ENCODE measurements at regions not wholly inside any gene's neighbourhood (a gene's known extent, or its start where the extent isn't known, plus 50 kb on each side); places are given as distances from the start of the nearest gene placed in this dataset.

DNA sequence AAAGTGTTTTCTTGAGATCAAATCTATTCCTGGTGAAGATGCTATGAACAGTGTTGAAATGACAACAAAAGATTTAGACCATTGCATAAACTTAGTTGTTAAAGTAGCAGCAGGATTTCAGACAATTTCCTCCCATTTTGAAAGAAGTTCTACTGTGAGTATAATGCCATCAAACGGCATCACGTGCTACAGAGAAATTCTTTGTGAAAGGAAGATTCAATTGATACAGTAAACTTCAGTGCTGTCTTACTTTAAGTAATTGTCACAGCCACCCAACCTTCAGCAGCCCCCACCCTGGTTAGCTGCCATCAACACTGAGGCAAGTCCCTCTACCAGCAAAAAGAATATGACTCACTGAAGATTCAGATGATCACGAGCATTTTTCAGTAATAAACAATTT is 115.2 kb downstream of the TES start:
- ChIA-PET CTCF (no interaction called here), POLR2A (ENCODE audit: unreplicated experiment) (no interaction called here)
- Histone ChIP-seq H3K4me3 (ENCODE audit: low read length) (no peak overlapping the region), H3K9me2 (replicated peaks; ENCODE audit: low read length) (no peaks in the 10 kb centered on the region), H3K27me3 (ENCODE audit: low read length) (no peaks in the 10 kb centered on the region), H3K4me1 (ENCODE audit: insufficient read depth, low read length) (peaks cover 4% of the 10 kb centered on the region; the same call in 1 of the 2 replicates), H3F3A (ENCODE audit: low read length, unreplicated experiment) (no peaks in the 10 kb centered on the region), H3K79me2 (ENCODE audit: low read length) (no peaks in the 10 kb centered on the region), H4K20me1 (ENCODE audit: low read length) (no peaks in the 10 kb centered on the region), H3K36me3 (ENCODE audit: low read depth, low read length) (no peaks in the 10 kb centered on the region), H3K9ac (ENCODE audit: low read length) (no peak overlapping the region), H3K4me2 (ENCODE audit: low read length) (no peak overlapping the region), H2AFZ (ENCODE audit: low read length) (no peak overlapping the region), H3K9me3 (ENCODE audit: low read length) (no peaks in the 10 kb centered on the region), H3K27ac (ENCODE audit: low read length) (no peak overlapping the region)
- no TSS peak for BruUV-seq (replicated peaks)
- intact Hi-C loops (cut with micrococcal nuclease), result no loop called here
- ATAC-seq, result no peak
- no peak for DNase-seq
- TF ChIP-seq EZH2phosphoT487 (IDR thresholded peaks at IDR 0.05; ENCODE audit: borderline replicate concordance, low read length), result no peak
- TF ChIP-seq EZH2 (IDR thresholded peaks at IDR 0.05; ENCODE audit: low read length, unreplicated experiment), result no peak
- TF ChIP-seq CTCF (conservative IDR thresholded peaks at IDR 0.05; ENCODE audit: low read depth, low read length), result no peak

DNA sequence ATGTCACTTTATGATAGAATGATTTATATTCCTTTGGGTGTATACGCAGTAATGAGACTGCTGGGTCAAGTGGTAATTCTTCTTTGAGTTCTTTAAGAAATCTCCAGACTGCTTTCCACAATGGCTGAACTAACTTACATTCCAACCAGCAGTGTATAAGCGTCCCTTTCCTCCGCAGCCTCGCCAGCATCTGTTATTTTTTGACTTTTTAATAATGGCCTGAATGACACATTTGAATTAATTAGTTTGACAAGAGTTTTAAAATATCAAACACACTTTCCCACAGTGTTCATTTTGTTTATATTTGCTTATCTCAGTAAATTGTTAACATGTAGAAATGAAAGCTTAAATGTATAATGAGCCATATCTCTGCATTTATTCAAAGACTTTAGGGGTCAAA is 116.8 kb downstream of the TES start:
- Histone ChIP-seq H2AFZ (ENCODE audit: low read length) (no peak overlapping the region), H3K9ac (ENCODE audit: low read length) (no peak overlapping the region), H3K4me3 (ENCODE audit: low read length) (no peak overlapping the region), H3K9me3 (ENCODE audit: low read length) (no peaks in the 10 kb centered on the region), H3K27ac (ENCODE audit: low read length) (no peak overlapping the region), H4K20me1 (ENCODE audit: low read length) (no peaks in the 10 kb centered on the region), H3K4me2 (ENCODE audit: low read length) (no peak overlapping the region), H3K9me2 (replicated peaks; ENCODE audit: low read length) (no peaks in the 10 kb centered on the region), H3K4me1 (ENCODE audit: insufficient read depth, low read length) (peaks cover 4% of the 10 kb centered on the region; the same call in 1 of the 2 replicates), H3F3A (ENCODE audit: low read length, unreplicated experiment) (no peaks in the 10 kb centered on the region), H3K27me3 (ENCODE audit: low read length) (no peaks in the 10 kb centered on the region), H3K79me2 (ENCODE audit: low read length) (no peaks in the 10 kb centered on the region), H3K36me3 (ENCODE audit: low read depth, low read length) (no peaks in the 10 kb centered on the region)
- CTCF ChIA-PET, result no interaction called here
- no TSS peak for BruUV-seq (replicated peaks)
- DNase-seq (no peak), ATAC-seq (no peak)
- intact Hi-C loops (cut with micrococcal nuclease), result no loop called here
- no peak for TF ChIP-seq EZH2phosphoT487 (IDR thresholded peaks at IDR 0.05; ENCODE audit: borderline replicate concordance, low read length)
- POLR2A ChIA-PET (ENCODE audit: unreplicated experiment), result no interaction called here

DNA sequence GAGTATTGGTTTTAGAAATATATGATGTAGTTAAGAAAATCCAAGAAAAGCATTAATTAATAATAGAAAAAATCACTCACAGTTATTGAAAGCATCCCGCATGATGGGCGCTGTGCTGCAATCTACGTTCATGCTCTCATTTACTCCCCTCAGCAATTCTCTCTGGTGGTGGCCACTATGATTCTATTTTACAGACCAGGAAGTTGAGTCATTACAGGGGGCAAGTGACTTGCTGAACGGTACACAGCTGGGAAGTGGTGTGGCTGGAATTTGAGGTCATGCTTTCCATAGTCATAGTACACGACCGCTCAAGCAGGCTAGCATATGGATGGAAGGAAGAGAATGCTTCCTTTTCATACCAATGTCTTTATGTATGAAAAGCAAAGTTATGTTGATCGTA is 117.4 kb downstream of the TES start:
- Histone ChIP-seq H3K9me2 (replicated peaks; ENCODE audit: low read length) (no peaks in the 10 kb centered on the region), H3K4me1 (ENCODE audit: insufficient read depth, low read length) (peaks cover 4% of the 10 kb centered on the region; the same call in 1 of the 2 replicates), H3K79me2 (ENCODE audit: low read length) (no peaks in the 10 kb centered on the region), H3K4me3 (ENCODE audit: low read length) (no peak overlapping the region), H3F3A (ENCODE audit: low read length, unreplicated experiment) (no peaks in the 10 kb centered on the region), H4K20me1 (ENCODE audit: low read length) (no peaks in the 10 kb centered on the region), H3K9me3 (ENCODE audit: low read length) (no peaks in the 10 kb centered on the region), H3K4me2 (ENCODE audit: low read length) (no peak overlapping the region), H3K27me3 (ENCODE audit: low read length) (no peaks in the 10 kb centered on the region), H2AFZ (ENCODE audit: low read length) (no peak overlapping the region), H3K27ac (ENCODE audit: low read length) (no peak overlapping the region), H3K9ac (ENCODE audit: low read length) (no peak overlapping the region), H3K36me3 (ENCODE audit: low read depth, low read length) (no peaks in the 10 kb centered on the region)
- BruUV-seq (replicated peaks), result no TSS peak
- intact Hi-C loops (cut with micrococcal nuclease), result no loop called here
- ChIA-PET CTCF (no interaction called here), POLR2A (ENCODE audit: unreplicated experiment) (no interaction called here)
- no peak for TF ChIP-seq EZH2phosphoT487 (IDR thresholded peaks at IDR 0.05; ENCODE audit: borderline replicate concordance, low read length)
- TF ChIP-seq EZH2 (IDR thresholded peaks at IDR 0.05; ENCODE audit: low read length, unreplicated experiment), result no peak
- no peak for TF ChIP-seq CTCF (conservative IDR thresholded peaks at IDR 0.05; ENCODE audit: low read depth, low read length)
- 0 out of 2 replicates have a peak, but pooled peaks have one; percentile 46 for ATAC-seq
- DNase-seq, result peak; percentile 37
